ENCODE measurements at regions not wholly inside any gene's neighbourhood (a gene's known extent, or its start where the extent isn't known, plus 50 kb on each side); places are given as distances from the start of the nearest gene placed in this dataset.

- no peak for TF ChIP-seq POLR2A (IDR thresholded peaks at IDR 0.05; ENCODE audit: low read depth, low read length)
- no peak for TF ChIP-seq CTCF (conservative IDR thresholded peaks at IDR 0.05; ENCODE audit: low read depth, low read length)
- no peak for TF ChIP-seq MXI1 (IDR thresholded peaks at IDR 0.05; ENCODE audit: borderline replicate concordance, low read depth, low read length)
Measured at GRCh38 chr6:165835410-165835851, 172.4 kb upstream of the PDE10A start.
